K562 (cell line): ENCODE measurements at regions not wholly inside any gene's neighbourhood (a gene's known extent, or its start where the extent isn't known, plus 50 kb on each side); places are given as distances from the start of the nearest gene placed in this dataset.

Experiments
- ATAC-seq: fragments of 200-7000 bp; cut with Tn5 transposase; 3 replicates; pipeline ENCODE4 v1.9.1; 2020; ENCODE audit warnings: moderate library complexity
- BruUV-seq: library from RNA; stranded (reverse); fragments of 400-500 nt; replicated peaks from 2 replicates; lab custom pipeline; 2021; lab: Mats Ljungman, UMichigan
- CTCF ChIA-PET: fragments of 300-600 bp; formaldehyde crosslinking; extraction: SDS; loops from one replicate; lab custom pipeline; 2021; ENCODE audit warnings: low intra/inter-chr PET ratio; lab: Yijun Ruan, JAX
- POLR2A ChIA-PET: fragments of 300-600, 350-650 bp; sonication (Branson Sonifier 250); formaldehyde crosslinking; extraction: SDS; loops from one replicate; lab custom pipeline; 2021; ENCODE audit warnings: antibody characterized with exemption, inconsistent platforms; lab: Yijun Ruan, JAX
- DNase-seq, 4 experiments: peaks; one replicate each; pipeline versions ENCODE4 v3.0.0 to v3.0.0-alpha.2; 2011 to 2018; ENCODE audit warnings: low spot score in 3 of 4, mixed read lengths in 3 of 4; ENCODE audit errors: extremely low read depth in 1 of 4
- FAIRE-seq: peaks from 2 replicates; lab custom pipeline; 2011; peaks lifted over from hg19 to GRCh38; lab: Jason Lieb, UNC
- H2AFZ ChIP-seq: 2 replicates; pipeline ENCODE4 v1.6.0; 2011; ENCODE audit warnings: low read depth, low read length, control low read depth, inconsistent platforms
- H3K27ac ChIP-seq: fragments of 200-600 bp; 3 replicates; pipeline ENCODE4 v1.8.0; 2011; ENCODE audit warnings: low read depth, mild to moderate bottlenecking, control low read depth, inconsistent platforms, low read length, moderate library complexity, mixed read lengths; ENCODE audit errors: extremely low read depth
- H3K27me3 ChIP-seq, 2 experiments: fragments of 300-600 bp in 1 of 2; 2 replicates in 1 of 2; 3 replicates in 1 of 2; pipeline versions ENCODE4 v1.6.0 to v1.8.0; 2011; ENCODE audit warnings: inconsistent platforms in 2 of 2, low read length in 2 of 2, mild to moderate bottlenecking in 1 of 2, mixed read lengths in 1 of 2, moderate library complexity in 1 of 2; ENCODE audit not compliant: control insufficient read depth in 2 of 2, insufficient read depth in 2 of 2
- H3K36me3 ChIP-seq: fragments of 300-600 bp; 3 replicates; pipeline ENCODE4 v1.8.0; 2011; ENCODE audit warnings: mild to moderate bottlenecking, low read length, inconsistent platforms; ENCODE audit not compliant: control insufficient read depth, insufficient read depth
- H3K4me1 ChIP-seq, 2 experiments: fragments of 200-600 bp in 1 of 2; replicated peaks in 1 of 2; 2 replicates in 1 of 2; 3 replicates in 1 of 2; pipeline versions ENCODE4 v1.5.1 to v1.8.0; 2011; ENCODE audit warnings: inconsistent platforms in 2 of 2, low read length in 2 of 2, mild to moderate bottlenecking in 1 of 2, mixed read lengths in 1 of 2, moderate library complexity in 1 of 2; ENCODE audit not compliant: control insufficient read depth in 2 of 2, insufficient read depth in 2 of 2
- H3K4me2 ChIP-seq: 2 replicates; pipeline ENCODE4 v1.6.1; 2011; ENCODE audit warnings: low read length, control low read depth, inconsistent platforms, mixed read lengths; ENCODE audit not compliant: insufficient read depth
- H3K4me3 ChIP-seq: fragments of 200-600 bp; sonication (generic), shearing (Covaris generic); 2 replicates; pipeline ENCODE4 v1.5.1; 2016; ENCODE audit warnings: control low read depth, inconsistent platforms
- H3K79me2 ChIP-seq: fragments of 200-600 bp; 3 replicates; pipeline ENCODE4 v1.8.0; 2011; ENCODE audit warnings: low read length, inconsistent platforms; ENCODE audit not compliant: control insufficient read depth, insufficient read depth
- H3K9ac ChIP-seq, 2 experiments: 2 replicates each; pipeline versions ENCODE4 v1.6.0 to v1.6.1; 2011; ENCODE audit warnings: low read depth in 2 of 2, low read length in 2 of 2, control low read depth in 1 of 2, inconsistent platforms in 1 of 2, mild to moderate bottlenecking in 1 of 2, mixed read lengths in 1 of 2; ENCODE audit not compliant: insufficient read depth in 1 of 2
- H3K9me1 ChIP-seq: one replicate; pipeline ENCODE4 v1.6.0; 2011; ENCODE audit warnings: inconsistent platforms, mild to moderate bottlenecking, low read length, moderate library complexity; ENCODE audit not compliant: control insufficient read depth, insufficient read depth
- H3K9me3 ChIP-seq: replicated peaks from 2 replicates; pipeline ENCODE4 v1.5.1; 2011; ENCODE audit warnings: low read depth, low read length, inconsistent platforms; ENCODE audit not compliant: control insufficient read depth, insufficient read depth
- H4K20me1 ChIP-seq: replicated peaks from 2 replicates; pipeline ENCODE4 v1.6.1; 2011; ENCODE audit warnings: low read length, inconsistent platforms, mixed read lengths; ENCODE audit not compliant: control insufficient read depth, insufficient read depth
- CC2D1A ChIP-seq: fragments of 450-650 bp; IDR thresholded peaks from 2 replicates; pipeline ENCODE4 v1.6.1; 2017; ENCODE audit warnings: mild to moderate bottlenecking
- EHMT2 ChIP-seq: fragments of 450-650 bp; IDR thresholded peaks from 2 replicates; pipeline ENCODE4 v1.6.1; 2018; ENCODE audit warnings: antibody characterized with exemption
- ELK1 ChIP-seq: sonication (generic); formaldehyde crosslinking; IDR thresholded peaks from 2 replicates; pipeline ENCODE4 v1.8.1; 2022; ENCODE audit warnings: missing genetic modification reagents
- GATAD2B ChIP-seq: fragments of 450-650 bp; IDR thresholded peaks from 2 replicates; pipeline ENCODE4 v1.6.1; 2017; ENCODE audit warnings: mild to moderate bottlenecking, borderline replicate concordance
- MED1 ChIP-seq: sonication (generic); formaldehyde crosslinking; IDR thresholded peaks from 2 replicates; pipeline ENCODE4 v1.8.1; 2023; ENCODE audit warnings: missing genetic modification reagents, borderline replicate concordance
- RCOR1 ChIP-seq, 2 experiments: IDR thresholded peaks; 2 replicates each; pipeline ENCODE4 v1.6.1; 2012; ENCODE audit warnings: low read depth in 2 of 2, low read length in 2 of 2, borderline replicate concordance in 1 of 2, improper control_type of control experiment in 1 of 2
- RHOXF2B ChIP-seq: fragments of 250-450 bp; sonication (Bioruptor Pico); conservative IDR thresholded peaks from 2 replicates; pipeline ENCODE4 v1.5.1; 2021
- SMARCA4 ChIP-seq: fragments of 450-650 bp; IDR thresholded peaks from 2 replicates; pipeline ENCODE4 v1.6.1; 2016
- SP1 ChIP-seq: sonication (generic); formaldehyde crosslinking; IDR thresholded peaks from 2 replicates; pipeline ENCODE4 v1.8.1; 2022; ENCODE audit warnings: mild to moderate bottlenecking, missing genetic modification reagents
- TCF3 ChIP-seq: sonication (generic); formaldehyde crosslinking; IDR thresholded peaks from 2 replicates; pipeline ENCODE4 v1.4.0; 2020; ENCODE audit warnings: mild to moderate bottlenecking, missing genetic modification reagents
- ZBTB17 ChIP-seq: fragments of 450-650 bp; formaldehyde crosslinking; IDR thresholded peaks from 2 replicates; pipeline ENCODE4 v1.4.0; 2020; ENCODE audit warnings: mild to moderate bottlenecking
- ZNF444 ChIP-seq: fragments of 250-450 bp; sonication (Bioruptor Pico); IDR thresholded peaks from 2 replicates; pipeline ENCODE4 v1.4.0; 2020; ENCODE audit warnings: mild to moderate bottlenecking, moderate library complexity
- ZNF449 ChIP-seq: fragments of 250-450 bp; sonication (Bioruptor Pico); IDR thresholded peaks from 2 replicates; pipeline ENCODE4 v1.8.0; 2022; ENCODE audit warnings: moderate library complexity, mild to moderate bottlenecking, inconsistent platforms
- ZNF77 ChIP-seq: fragments of 250-450 bp; sonication (Bioruptor Pico); IDR thresholded peaks from 2 replicates; pipeline ENCODE4 v1.5.0; 2020
- WGBS: fragments of 100-300 bp; shearing (Covaris generic); methylation state at CpG from one replicate; pipeline ENCODE4 v1.1.6; 2016; ENCODE audit warnings: low coverage, mixed read lengths; ENCODE audit not compliant: insufficient coverage; ENCODE audit errors: missing lambda C conversion rate; 5-methylcytosine and 5-hydroxymethylcytosine counted together
- in situ Hi-C: fragments of 300-500 bp; cut with MboI; formaldehyde crosslinking; loops from 4 replicates; pipeline ENCODE4 v1.15.0; 2018; ENCODE audit warnings: inconsistent platforms, mixed read lengths
- intact Hi-C: fragments of 100-400 bp; cut with micrococcal nuclease; formaldehyde crosslinking; loops from 2 replicates; pipeline ENCODE4 v1.14.2; 2022
- TF ChIP-seq, protein P1 (sequence below): fragments of 450-650 bp; IDR thresholded peaks from 2 replicates; pipeline ENCODE4 v1.6.1; 2016; ENCODE audit warnings: low read depth, mild to moderate bottlenecking, moderate library complexity

GRCh38 chr21:22063140-22063539 lies 1064.9 kb downstream of the NCAM2 start (continued):
- TF ChIP-seq, protein P1, sequence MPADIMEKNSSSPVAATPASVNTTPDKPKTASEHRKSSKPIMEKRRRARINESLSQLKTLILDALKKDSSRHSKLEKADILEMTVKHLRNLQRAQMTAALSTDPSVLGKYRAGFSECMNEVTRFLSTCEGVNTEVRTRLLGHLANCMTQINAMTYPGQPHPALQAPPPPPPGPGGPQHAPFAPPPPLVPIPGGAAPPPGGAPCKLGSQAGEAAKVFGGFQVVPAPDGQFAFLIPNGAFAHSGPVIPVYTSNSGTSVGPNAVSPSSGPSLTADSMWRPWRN, result no peak
- TF ChIP-seq ZNF449 (CRISPR knock-in tag), result no peak

DNA sequence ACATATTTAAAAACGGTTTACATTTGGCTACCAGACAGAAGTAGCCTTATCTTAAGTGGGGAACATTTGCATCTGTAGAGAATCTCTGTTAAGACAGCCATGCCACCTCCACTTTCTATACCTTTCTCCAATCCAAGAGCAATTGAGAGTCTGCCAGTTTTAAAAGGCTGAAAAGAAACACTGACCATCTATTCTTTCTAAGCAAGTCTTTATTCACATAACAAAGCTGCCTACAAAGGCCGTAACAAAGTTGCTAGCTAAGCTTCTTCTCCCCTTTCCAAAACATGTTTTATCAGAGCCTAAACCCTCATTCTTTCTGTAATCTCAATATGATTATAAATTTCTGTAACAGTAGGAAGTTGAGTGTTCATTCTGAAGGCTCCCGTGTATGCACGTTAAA lies 1078.3 kb downstream of the NCAM2 start:
- POLR2A ChIA-PET, result no interaction called here
- H3K9ac ChIP-seq, result no peak overlapping the region
- TF ChIP-seq ZBTB17 (CRISPR knock-in tag), result no peak
- no peak for TF ChIP-seq RCOR1 (IDR thresholded peaks at IDR 0.05; ENCODE audit: borderline replicate concordance in 1 of 2, low read depth in 2 of 2, low read length in 2 of 2)
- no peak for TF ChIP-seq CC2D1A
- TF ChIP-seq SP1 (CRISPR knock-in tag), result no peak
- no peak for TF ChIP-seq EHMT2
- TF ChIP-seq MED1 (CRISPR knock-in tag), result no peak
- TF ChIP-seq RHOXF2B (CRISPR knock-in tag), result no peak
- TF ChIP-seq ZNF77, result no peak
- no peak for TF ChIP-seq TCF3
- TF ChIP-seq ZNF444 (CRISPR knock-in tag), result no peak
- no peak for TF ChIP-seq SMARCA4
- TF ChIP-seq GATAD2B, result no peak
- no peak for TF ChIP-seq ELK1 (CRISPR knock-in tag)
- no peaks in the 10 kb centered on the region for H3K9me3 ChIP-seq
- no peaks in the 10 kb centered on the region for H4K20me1 ChIP-seq
- no peak for FAIRE-seq
- H3K27ac ChIP-seq, result no peak overlapping the region
- no TSS peak for BruUV-seq
- H3K4me1 ChIP-seq, result no peaks in the 10 kb centered on the region
- H3K36me3 ChIP-seq, result no peaks in the 10 kb centered on the region
- no peak overlapping the region for H3K4me3 ChIP-seq
- H3K4me2 ChIP-seq, result no peak overlapping the region
- WGBS, result 19% methylated on average over 4 of the region's 4 CpGs
- CTCF ChIA-PET, result no interaction called here
- no peaks in the 10 kb centered on the region for H3K79me2 ChIP-seq
- H2AFZ ChIP-seq, result no peak overlapping the region
- ATAC-seq, result no peak
- no peaks in the 10 kb centered on the region for H3K27me3 ChIP-seq
- DNase-seq, result no peak
- intact Hi-C loops, result no loop called here
- H3K9me1 ChIP-seq, result no peaks in the 10 kb centered on the region
- in situ Hi-C loops, result no loop called here
